Gastrocnemius medialis (tissue), 4 donors: ENCODE measurements at regions not wholly inside any gene's neighbourhood (a gene's known extent, or its start where the extent isn't known, plus 50 kb on each side); places are given as distances from the start of the nearest gene placed in this dataset.

Experiments
- ATAC-seq, 2 donors: fragments of 150-250 bp; one replicate each; pipeline ENCODE4 v1.9.1; 2016
- DNase-seq, 2 donors: peaks; one replicate each; pipeline ENCODE4 v3.0.0-alpha.2; 2019
- H3K27ac ChIP-seq, 4 donors: fragments of 200-600 bp; sonication (generic); 1 replicate in 1 of 4; 2 replicates in 3 of 4; pipeline ENCODE4 v1.5.1; 2016 to 2018; ENCODE audit warnings: mild to moderate bottlenecking in 2 of 4, moderate library complexity in 1 of 4
- H3K27me3 ChIP-seq, 3 donors: fragments of 200-600 bp; sonication (generic) in 2 of 3; 1 replicate in 1 of 3; 2 replicates in 2 of 3; pipeline versions ENCODE4 v1.5.1 to v1.6.0; 2016 to 2019; ENCODE audit warnings: mild to moderate bottlenecking in 1 of 3, moderate library complexity in 1 of 3
- H3K36me3 ChIP-seq, 2 donors: fragments of 200-600 bp; sonication (generic) in 1 of 2; one replicate each; pipeline ENCODE4 v1.5.1; 2017 to 2018
- H3K4me1 ChIP-seq, 2 donors: fragments of 200-600 bp; sonication (generic) in 1 of 2; one replicate each; pipeline ENCODE4 v1.5.1; 2016 to 2017; ENCODE audit warnings: mild to moderate bottlenecking in 2 of 2
- H3K4me3 ChIP-seq, 4 donors: fragments of 200-600 bp; sonication (generic) in 3 of 4; 1 replicate in 1 of 4; 2 replicates in 3 of 4; pipeline ENCODE4 v1.5.1; 2016 to 2019; ENCODE audit warnings: mild to moderate bottlenecking in 2 of 4
- H3K9me3 ChIP-seq, 3 donors: fragments of 200-600 bp; sonication (generic) in 2 of 3; 1 replicate in 1 of 3; 2 replicates in 2 of 3; pipeline ENCODE4 v1.5.1; 2016 to 2019
- CTCF ChIP-seq, 5 experiments: fragments of 450-650 bp in 3 of 5; fragments of 200-600 bp in 2 of 5; sonication (generic) in 2 of 5; IDR thresholded peaks in 4 of 5; conservative IDR thresholded peaks in 1 of 5; 1 replicate in 4 of 5; 2 replicates in 1 of 5; pipeline ENCODE4 v1.5.1; 2016 to 2019; ENCODE audit warnings: antibody characterized with exemption in 5 of 5, mild to moderate bottlenecking in 3 of 5, moderate library complexity in 3 of 5
- POLR2A ChIP-seq, 2 donors: fragments of 450-650 bp; IDR thresholded peaks; one replicate each; pipeline ENCODE4 v1.6.1; 2017; ENCODE audit warnings: antibody characterized with exemption in 2 of 2, mild to moderate bottlenecking in 2 of 2, moderate library complexity in 2 of 2
- in situ Hi-C, 4 donors: fragments of 200-750 bp; cut with MboI; loops; one replicate each; pipeline versions ENCODE4 v1.15.0 to v1.8.0; 2017; ENCODE audit warnings: low sequenced_read_pairs in 4 of 4
- intact Hi-C: fragments of 100-400 bp; cut with DNase I; formaldehyde crosslinking; loops from one replicate; pipeline ENCODE4 v1.15.1; 2023; ENCODE audit warnings: low total_unique reads

GRCh38 chr14:97113339-97113738 is 316.2 kb downstream of the VRK1 start:
- TF ChIP-seq CTCF (IDR thresholded peaks at IDR 0.05 in 4 of 5, conservative IDR thresholded peaks at IDR 0.05 in 1 of 5) (no peak), POLR2A (IDR thresholded peaks at IDR 0.05) (no peak)
- intact Hi-C loops (no loop called here), in situ Hi-C loops (no loop called here)
- Histone ChIP-seq H3K9me3 (no peaks in the 10 kb centered on the region), H3K27me3 (no peaks in the 10 kb centered on the region), H3K4me3 (no peak overlapping the region), H3K27ac (no peak overlapping the region), H3K4me1 (no peaks in the 10 kb centered on the region), H3K36me3 (no peaks in the 10 kb centered on the region)
- DNase-seq: no peak
- ATAC-seq: no peak

GRCh38 chr14:97116546-97116945 is 319.4 kb downstream of the VRK1 start:
- no peak overlapping the region for H3K4me3 ChIP-seq
- intact Hi-C loops (no loop called here), in situ Hi-C loops (no loop called here)
- H3K36me3 ChIP-seq: no peaks in the 10 kb centered on the region
- no peaks in the 10 kb centered on the region for H3K4me1 ChIP-seq
- TF ChIP-seq CTCF (IDR thresholded peaks at IDR 0.05 in 4 of 5, conservative IDR thresholded peaks at IDR 0.05 in 1 of 5) (no peak), POLR2A (IDR thresholded peaks at IDR 0.05) (no peak)
- no peak for DNase-seq
- no peaks in the 10 kb centered on the region for H3K9me3 ChIP-seq
- ATAC-seq: no peak
- no peaks in the 10 kb centered on the region for H3K27me3 ChIP-seq
- no peak overlapping the region for H3K27ac ChIP-seq

GRCh38 chr14:97117693-97118092 is 320.5 kb downstream of the VRK1 start:
- H3K4me3 ChIP-seq: no peak overlapping the region
- TF ChIP-seq CTCF (IDR thresholded peaks at IDR 0.05 in 4 of 5, conservative IDR thresholded peaks at IDR 0.05 in 1 of 5) (no peak), POLR2A (IDR thresholded peaks at IDR 0.05) (no peak)
- H3K27me3 ChIP-seq: no peaks in the 10 kb centered on the region
- H3K9me3 ChIP-seq: no peaks in the 10 kb centered on the region
- no peak overlapping the region for H3K27ac ChIP-seq
- no peaks in the 10 kb centered on the region for H3K36me3 ChIP-seq
- intact Hi-C loops: no loop called here
- in situ Hi-C loops: no loop called here
- no peak for DNase-seq
- no peaks in the 10 kb centered on the region for H3K4me1 ChIP-seq
- no peak for ATAC-seq

- in situ Hi-C loops (no loop called here), intact Hi-C loops (no loop called here)
- ATAC-seq (no peak), DNase-seq (no peak)
- Histone ChIP-seq H3K27ac (no peak overlapping the region), H3K9me3 (no peaks in the 10 kb centered on the region), H3K36me3 (no peaks in the 10 kb centered on the region), H3K4me3 (no peak overlapping the region), H3K27me3 (no peaks in the 10 kb centered on the region), H3K4me1 (no peaks in the 10 kb centered on the region)
- no peak for TF ChIP-seq POLR2A (IDR thresholded peaks at IDR 0.05)
- TF ChIP-seq CTCF (IDR thresholded peaks at IDR 0.05 in 4 of 5, conservative IDR thresholded peaks at IDR 0.05 in 1 of 5): no peak
Measured at GRCh38 chr14:97120204-97120603, 323.0 kb downstream of the VRK1 start.

GRCh38 chr14:97120611-97121031 is 323.4 kb downstream of the VRK1 start:
- TF ChIP-seq POLR2A (IDR thresholded peaks at IDR 0.05): no peak
- ATAC-seq (no peak), DNase-seq (no peak)
- Histone ChIP-seq H3K36me3 (no peaks in the 10 kb centered on the region), H3K4me1 (no peaks in the 10 kb centered on the region), H3K27me3 (no peaks in the 10 kb centered on the region), H3K9me3 (no peaks in the 10 kb centered on the region), H3K27ac (no peak overlapping the region), H3K4me3 (no peak overlapping the region)
- in situ Hi-C loops (no loop called here), intact Hi-C loops (no loop called here)
